Naive thymus-derived CD4-positive, alpha-beta T cell (primary cell): ENCODE measurements at regions not wholly inside any gene's neighbourhood (a gene's known extent, or its start where the extent isn't known, plus 50 kb on each side); places are given as distances from the start of the nearest gene placed in this dataset.

Source experiments
- ATAC-seq: fragments of 150-1000 bp; cut with Tn5 transposase; 2 replicates; pipeline ENCODE4 v1.10.0; 2021; ENCODE audit warnings: mild to moderate bottlenecking, moderate library complexity
- CTCF ChIA-PET: fragments of 350-600 bp; sonication (Branson Sonifier 250); formaldehyde crosslinking; loops from one replicate; lab custom pipeline; 2021; ENCODE audit warnings: antibody characterized with exemption; lab: Charles Lee
- POLR2A ChIA-PET: fragments of 350-600 bp; sonication (Branson Sonifier 250); formaldehyde crosslinking; loops from one replicate; lab custom pipeline; 2021; ENCODE audit warnings: antibody characterized with exemption, inconsistent platforms; lab: Charles Lee
- DNase-seq, 9 donors: peaks; one replicate each; pipeline versions ENCODE4 v3.0.0 to v3.0.0-alpha.2; 2020 to 2022; ENCODE audit warnings: mixed read lengths in 1 of 9
- H3K27ac ChIP-seq: one replicate; pipeline ENCODE4 v1.7.0; 2013; ENCODE audit warnings: mild to moderate bottlenecking, low read depth, low read length, moderate library complexity
- H3K27me3 ChIP-seq, 2 donors: one replicate each; pipeline ENCODE4 v1.7.0; 2013; ENCODE audit warnings: low read length in 2 of 2, mild to moderate bottlenecking in 2 of 2, moderate library complexity in 2 of 2; ENCODE audit not compliant: control insufficient read depth in 2 of 2, insufficient read depth in 2 of 2
- H3K36me3 ChIP-seq, 3 experiments: 1 replicate in 2 of 3; 2 replicates in 1 of 3; pipeline ENCODE4 v1.7.0; 2013; ENCODE audit warnings: low read length in 3 of 3, mild to moderate bottlenecking in 3 of 3, moderate library complexity in 1 of 3; ENCODE audit not compliant: insufficient read depth in 3 of 3, control insufficient read depth in 2 of 3
- H3K4me1 ChIP-seq, 2 donors: one replicate each; pipeline ENCODE4 v1.7.0; 2013; ENCODE audit warnings: low read length in 2 of 2, mild to moderate bottlenecking in 2 of 2, moderate library complexity in 1 of 2; ENCODE audit not compliant: control insufficient read depth in 2 of 2, insufficient read depth in 2 of 2
- H3K4me3 ChIP-seq: 2 replicates; pipeline ENCODE4 v1.7.0; 2013; ENCODE audit warnings: mild to moderate bottlenecking, low read length
- H3K9me3 ChIP-seq, 3 experiments: 1 replicate in 2 of 3; 2 replicates in 1 of 3; pipeline ENCODE4 v1.7.0; 2013; ENCODE audit warnings: low read length in 3 of 3; ENCODE audit not compliant: control insufficient read depth in 2 of 3
- H3K27ac Mint-ChIP-seq, 9 donors: one replicate each; pipeline ENCODE4 v1.8.0; 2020 to 2022; ENCODE audit warnings: mixed read lengths in 9 of 9, mild to moderate bottlenecking in 8 of 9, moderate library complexity in 5 of 9, inconsistent platforms in 2 of 9
- H3K27me3 Mint-ChIP-seq, 5 donors: one replicate each; pipeline ENCODE4 v1.8.0; 2021 to 2022; ENCODE audit warnings: mixed read lengths in 5 of 5, mild to moderate bottlenecking in 1 of 5
- H3K36me3 Mint-ChIP-seq, 5 donors: one replicate each; pipeline ENCODE4 v1.8.0; 2020 to 2022; ENCODE audit warnings: mixed read lengths in 5 of 5, mild to moderate bottlenecking in 3 of 5, inconsistent platforms in 1 of 5
- H3K4me1 Mint-ChIP-seq, 7 donors: one replicate each; pipeline ENCODE4 v1.8.0; 2020 to 2022; ENCODE audit warnings: mixed read lengths in 7 of 7, mild to moderate bottlenecking in 3 of 7, inconsistent platforms in 1 of 7
- H3K4me3 Mint-ChIP-seq, 10 donors: one replicate each; pipeline ENCODE4 v1.8.0; 2020 to 2022; ENCODE audit warnings: mild to moderate bottlenecking in 10 of 10, mixed read lengths in 10 of 10, moderate library complexity in 6 of 10, inconsistent platforms in 2 of 10
- H3K9me3 Mint-ChIP-seq, 11 donors: one replicate each; pipeline ENCODE4 v1.8.0; 2020 to 2022; ENCODE audit warnings: mixed read lengths in 11 of 11, mild to moderate bottlenecking in 4 of 11, inconsistent platforms in 1 of 11, moderate library complexity in 1 of 11
- intact Hi-C, 2 donors: fragments of 100-400 bp; cut with micrococcal nuclease; formaldehyde crosslinking; loops; one replicate each; pipeline ENCODE4 v1.15.1; 2023

DNA sequence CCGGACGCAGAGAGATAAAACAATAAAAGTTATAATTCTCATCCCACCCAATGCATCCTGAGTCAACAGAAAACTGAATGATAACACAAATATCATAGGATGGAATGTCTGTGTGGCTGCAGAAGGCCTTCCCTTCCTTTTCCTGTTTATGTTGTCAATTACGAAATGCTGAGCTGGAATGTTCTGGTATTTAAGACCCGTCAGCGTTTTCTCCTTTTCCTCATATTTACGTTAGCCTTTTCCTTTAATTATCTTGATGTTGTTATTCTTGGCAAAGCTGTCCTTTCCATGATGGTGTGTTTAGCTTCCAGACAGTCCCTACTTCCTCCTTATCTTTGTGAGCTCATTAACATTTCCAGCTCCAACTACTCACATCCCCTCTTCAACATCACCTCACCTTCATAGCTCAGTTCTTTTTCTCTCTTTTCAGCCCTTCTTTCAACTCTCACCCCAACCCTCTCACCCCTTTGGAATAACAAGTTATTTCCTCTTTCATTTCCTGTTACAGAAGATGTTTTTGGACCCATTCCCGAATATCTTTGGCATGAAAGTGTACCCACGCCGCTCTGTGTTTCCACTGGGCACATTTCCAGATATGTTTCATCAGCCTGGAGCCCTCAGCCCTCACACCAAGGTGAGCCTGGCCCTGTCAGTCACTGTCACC, 221.6 kb downstream of the NR2F1-AS1 start:
- Mint-ChIP-seq H3K27ac (no peak overlapping the region), H3K36me3 (no peaks in the 10 kb centered on the region), H3K9me3 (peaks cover 0 to 9% (median 1%) of the 10 kb centered on the region in 11 donors), H3K4me3 (no peak overlapping the region), H3K27me3 (peaks cover 0 to 8% (median 0%) of the 10 kb centered on the region in 5 donors), H3K4me1 (no peaks in the 10 kb centered on the region)
- Histone ChIP-seq H3K9me3 (no peaks in the 10 kb centered on the region), H3K27me3 (no peaks in the 10 kb centered on the region), H3K36me3 (no peaks in the 10 kb centered on the region), H3K4me3 (no peak overlapping the region), H3K27ac (no peak overlapping the region), H3K4me1 (no peaks in the 10 kb centered on the region)
- DNase-seq: no peak
- ChIA-PET POLR2A (no interaction called here), CTCF (no interaction called here)
- intact Hi-C loops: no loop called here
- no peak for ATAC-seq

DNA sequence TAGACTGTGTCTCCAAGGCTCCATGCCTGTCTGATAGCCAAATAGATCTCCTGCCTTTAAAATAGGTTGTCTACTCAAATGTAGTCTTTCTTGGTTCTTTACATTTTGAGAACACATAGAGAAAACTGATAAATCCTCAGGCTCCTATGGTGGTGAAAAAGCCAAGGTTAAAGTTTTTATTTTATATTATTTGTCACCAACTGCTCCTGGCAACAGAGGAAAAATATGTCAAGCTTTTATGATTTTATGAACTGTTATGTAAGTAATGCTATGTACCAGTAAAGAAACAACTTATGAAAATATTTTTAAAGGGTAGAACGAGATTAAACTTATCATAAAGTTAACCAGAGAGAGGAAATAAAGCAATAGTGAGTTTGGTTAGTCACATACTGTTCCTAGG, 222.8 kb downstream of the NR2F1-AS1 start:
- DNase-seq (no peak), ATAC-seq (no peak)
- Histone ChIP-seq H3K27ac (no peak overlapping the region), H3K9me3 (no peaks in the 10 kb centered on the region), H3K4me3 (no peak overlapping the region), H3K27me3 (no peaks in the 10 kb centered on the region), H3K36me3 (no peaks in the 10 kb centered on the region), H3K4me1 (no peaks in the 10 kb centered on the region)
- intact Hi-C loops: no loop called here
- Mint-ChIP-seq H3K4me3 (no peak overlapping the region), H3K9me3 (peaks cover 0 to 9% (median 1%) of the 10 kb centered on the region in 11 donors), H3K4me1 (no peaks in the 10 kb centered on the region), H3K27me3 (peaks cover 0 to 8% (median 0%) of the 10 kb centered on the region in 5 donors), H3K36me3 (no peaks in the 10 kb centered on the region), H3K27ac (no peak overlapping the region)
- ChIA-PET POLR2A (no interaction called here), CTCF (no interaction called here)

DNA sequence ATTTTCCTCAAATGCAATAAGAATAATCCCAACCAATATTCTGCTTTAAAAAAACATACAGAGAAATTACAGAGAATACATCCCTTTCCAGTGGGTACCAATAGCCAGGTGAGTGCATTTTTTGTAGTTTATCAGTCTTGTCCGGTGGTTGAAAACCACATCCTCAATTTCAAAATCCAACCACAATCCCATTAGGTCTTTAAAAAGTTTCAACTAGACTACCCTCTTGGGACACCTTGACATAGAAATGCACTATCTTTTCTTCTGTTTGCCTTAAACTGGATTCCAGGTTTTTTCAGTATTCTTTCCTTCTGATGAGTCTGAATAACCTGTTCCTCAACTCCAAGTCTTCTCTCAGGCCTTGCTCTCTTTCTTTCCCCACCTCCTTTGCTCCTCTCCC, 223.3 kb downstream of the NR2F1-AS1 start:
- Histone ChIP-seq H3K9me3 (no peaks in the 10 kb centered on the region), H3K4me3 (no peak overlapping the region), H3K36me3 (no peaks in the 10 kb centered on the region), H3K27me3 (no peaks in the 10 kb centered on the region), H3K4me1 (no peaks in the 10 kb centered on the region), H3K27ac (no peak overlapping the region)
- ChIA-PET POLR2A (no interaction called here), CTCF (no interaction called here)
- H3K4me3 Mint-ChIP-seq: no peak overlapping the region
- no peak overlapping the region for H3K27ac Mint-ChIP-seq
- intact Hi-C loops: no loop called here
- no peaks in the 10 kb centered on the region for H3K4me1 Mint-ChIP-seq
- H3K9me3 Mint-ChIP-seq: peaks cover 0 to 9% (median 1%) of the 10 kb centered on the region in 11 donors
- DNase-seq (no peak), ATAC-seq (no peak)
- peaks cover 0 to 8% (median 0%) of the 10 kb centered on the region in 5 donors for H3K27me3 Mint-ChIP-seq
- H3K36me3 Mint-ChIP-seq: no peaks in the 10 kb centered on the region

DNA sequence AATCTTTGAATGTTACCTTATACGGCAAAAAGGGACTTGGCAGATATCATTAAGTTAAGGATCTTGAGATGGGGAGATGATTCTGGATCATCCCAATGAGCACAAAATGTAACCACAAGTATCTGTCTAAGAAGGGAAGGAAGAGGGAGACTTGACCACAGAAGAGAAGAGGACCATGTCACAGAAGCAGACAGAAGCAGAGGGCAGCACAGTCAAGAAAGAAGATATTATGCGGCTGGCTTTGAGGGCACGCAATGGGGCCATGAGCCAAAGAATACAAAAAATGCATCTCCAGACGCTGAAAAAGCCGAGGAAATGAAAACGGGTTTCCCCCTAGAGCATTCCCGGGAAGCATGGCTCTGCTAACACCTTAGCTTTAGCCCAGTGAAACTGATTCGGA, 225.3 kb downstream of the NR2F1-AS1 start:
- no peaks in the 10 kb centered on the region for H3K9me3 ChIP-seq
- no peaks in the 10 kb centered on the region for H3K4me1 Mint-ChIP-seq
- H3K4me1 ChIP-seq: no peaks in the 10 kb centered on the region
- peaks cover 0 to 8% (median 0%) of the 10 kb centered on the region in 5 donors for H3K27me3 Mint-ChIP-seq
- no peak overlapping the region for H3K4me3 ChIP-seq
- ATAC-seq (no peak), DNase-seq (no peak)
- H3K27ac Mint-ChIP-seq: no peak overlapping the region
- H3K9me3 Mint-ChIP-seq: peaks cover 0 to 11% (median 4%) of the 10 kb centered on the region in 11 donors
- intact Hi-C loops: no loop called here
- no peak overlapping the region for H3K27ac ChIP-seq
- ChIA-PET CTCF (no interaction called here), POLR2A (no interaction called here)
- no peaks in the 10 kb centered on the region for H3K36me3 ChIP-seq
- no peaks in the 10 kb centered on the region for H3K36me3 Mint-ChIP-seq
- H3K27me3 ChIP-seq: no peaks in the 10 kb centered on the region
- H3K4me3 Mint-ChIP-seq: no peak overlapping the region

DNA sequence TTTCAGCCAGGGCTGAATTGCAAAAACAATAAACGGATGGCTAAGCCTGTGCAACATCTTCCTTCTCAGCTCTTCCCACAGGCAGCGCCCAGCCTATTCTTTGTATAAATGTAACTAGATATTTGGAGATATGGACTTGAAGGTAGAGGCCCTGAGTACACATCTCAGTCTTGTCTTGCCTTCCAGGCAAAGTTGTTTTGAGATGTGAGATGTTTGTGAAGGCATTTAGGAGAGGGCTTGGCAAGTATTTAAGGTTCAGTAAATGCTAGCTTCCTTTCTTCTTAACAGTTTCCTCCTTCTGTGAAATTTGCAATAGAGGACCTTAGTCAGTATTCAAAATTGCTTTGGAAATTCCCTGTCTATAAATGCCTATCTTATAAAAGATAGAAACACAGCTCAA, 228.8 kb downstream of the NR2F1-AS1 start:
- no peak overlapping the region for H3K27ac Mint-ChIP-seq
- Histone ChIP-seq H3K9me3 (no peaks in the 10 kb centered on the region), H3K27ac (no peak overlapping the region), H3K4me3 (no peak overlapping the region), H3K4me1 (no peaks in the 10 kb centered on the region), H3K36me3 (no peaks in the 10 kb centered on the region), H3K27me3 (no peaks in the 10 kb centered on the region)
- no peaks in the 10 kb centered on the region for H3K4me1 Mint-ChIP-seq
- DNase-seq (no peak), ATAC-seq (no peak)
- POLR2A ChIA-PET: no interaction called here
- CTCF ChIA-PET: no interaction called here
- H3K36me3 Mint-ChIP-seq: peaks cover 0 to 4% (median 0%) of the 10 kb centered on the region in 5 donors
- H3K27me3 Mint-ChIP-seq: no peaks in the 10 kb centered on the region
- intact Hi-C loops: no loop called here
- H3K9me3 Mint-ChIP-seq: peaks cover 0 to 10% (median 4%) of the 10 kb centered on the region in 11 donors
- H3K4me3 Mint-ChIP-seq: no peak overlapping the region

DNA sequence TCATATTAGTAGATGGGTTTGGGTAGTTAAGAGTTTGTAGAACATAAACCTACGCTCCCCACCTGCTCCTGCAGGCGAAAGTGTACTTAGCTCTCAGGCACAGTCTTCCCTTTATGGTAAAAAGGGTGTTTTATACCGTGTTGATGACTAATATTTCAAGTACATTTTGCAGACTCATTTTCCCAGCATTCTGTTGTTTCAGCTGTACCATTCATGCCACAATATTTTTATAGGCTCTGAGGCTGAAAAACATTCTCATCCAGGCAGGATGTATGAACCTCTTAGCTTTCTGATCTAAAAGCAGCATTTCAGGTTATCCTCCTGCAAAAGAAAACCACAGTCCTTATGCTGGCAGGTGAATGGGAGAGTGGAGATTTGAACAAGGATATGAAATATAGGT, 231.4 kb downstream of the NR2F1-AS1 start:
- no peak overlapping the region for H3K27ac Mint-ChIP-seq
- POLR2A ChIA-PET: no interaction called here
- Histone ChIP-seq H3K9me3 (no peaks in the 10 kb centered on the region), H3K27ac (no peak overlapping the region), H3K36me3 (no peaks in the 10 kb centered on the region), H3K27me3 (no peaks in the 10 kb centered on the region), H3K4me1 (no peaks in the 10 kb centered on the region), H3K4me3 (no peak overlapping the region)
- H3K27me3 Mint-ChIP-seq: peaks cover 0 to 4% (median 0%) of the 10 kb centered on the region in 5 donors
- intact Hi-C loops: no loop called here
- no peak overlapping the region for H3K4me3 Mint-ChIP-seq
- H3K4me1 Mint-ChIP-seq: no peaks in the 10 kb centered on the region
- peaks cover 0 to 4% (median 0%) of the 10 kb centered on the region in 5 donors for H3K36me3 Mint-ChIP-seq
- no peak for ATAC-seq
- DNase-seq: no peak
- CTCF ChIA-PET: no interaction called here
- peaks cover 0 to 13% (median 5%) of the 10 kb centered on the region in 11 donors for H3K9me3 Mint-ChIP-seq

DNA sequence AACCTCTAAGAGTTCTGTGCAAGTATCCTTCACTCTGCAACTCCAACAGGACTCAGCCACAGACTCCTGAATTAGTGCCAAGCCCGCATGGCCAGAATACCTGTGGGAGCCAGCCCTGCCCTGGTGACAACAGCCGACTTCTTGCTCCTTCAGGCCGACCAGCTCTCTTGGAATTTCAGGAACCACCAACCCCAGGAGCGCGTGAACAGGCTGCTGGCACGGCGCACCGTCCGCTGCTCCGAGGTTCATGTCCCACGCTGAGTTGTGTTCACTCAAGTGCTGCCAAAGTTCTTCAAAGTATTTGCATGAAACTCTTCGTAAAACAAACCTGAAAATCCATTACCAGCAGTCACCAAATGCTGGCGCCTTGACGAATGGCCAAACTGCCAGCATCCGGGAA, 232.8 kb downstream of the NR2F1-AS1 start:
- Histone ChIP-seq H3K36me3 (no peaks in the 10 kb centered on the region), H3K9me3 (no peaks in the 10 kb centered on the region), H3K4me1 (no peaks in the 10 kb centered on the region), H3K4me3 (no peak overlapping the region), H3K27me3 (no peaks in the 10 kb centered on the region), H3K27ac (no peak overlapping the region)
- peaks cover 0 to 4% (median 0%) of the 10 kb centered on the region in 5 donors for H3K36me3 Mint-ChIP-seq
- no peaks in the 10 kb centered on the region for H3K4me1 Mint-ChIP-seq
- no peak overlapping the region for H3K27ac Mint-ChIP-seq
- H3K27me3 Mint-ChIP-seq: peaks cover 0 to 4% (median 0%) of the 10 kb centered on the region in 5 donors
- ATAC-seq (no peak), DNase-seq (no peak)
- POLR2A ChIA-PET: interaction anchor here (0.7 kb wide), 1 partner anchor 251 kb away, joined by 3 read pairs; no protein-coding TSS in a partner anchor
- H3K4me3 Mint-ChIP-seq: no peak overlapping the region
- H3K9me3 Mint-ChIP-seq: peaks cover 0 to 13% (median 5%) of the 10 kb centered on the region in 11 donors
- intact Hi-C loops: no loop called here
- CTCF ChIA-PET: no interaction called here
